ENCODE measurements at regions not wholly inside any gene's neighbourhood (a gene's known extent, or its start where the extent isn't known, plus 50 kb on each side); places are given as distances from the start of the nearest gene placed in this dataset.
"Not testable (repeated sequence)": the region's sequence is repeated elsewhere in the genome, so short reads cannot be mapped to it uniquely, and the experiment has no call there.

DNA sequence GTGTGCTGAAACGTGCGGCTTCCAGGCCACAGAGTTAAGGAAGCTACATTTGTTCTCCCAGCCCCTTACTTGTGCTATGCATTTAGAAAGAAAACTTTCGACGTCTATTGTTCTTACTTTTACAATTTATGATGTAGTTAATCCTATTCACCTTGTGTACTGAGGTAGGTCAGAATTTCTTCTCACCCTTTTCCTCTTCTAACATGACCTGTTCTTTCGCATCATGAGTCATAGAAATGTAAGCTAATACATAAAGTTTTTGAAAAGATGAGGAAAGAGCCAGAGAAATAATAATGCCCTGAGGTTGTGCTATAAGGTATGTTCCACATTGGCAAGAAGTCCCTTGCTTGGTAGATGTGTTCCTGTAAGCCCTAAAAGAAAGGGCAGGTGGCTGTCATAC, 298.3 kb downstream of the TRIML1 start:
- DNase-seq (ENCODE audit: low spot score): no peak

DNA sequence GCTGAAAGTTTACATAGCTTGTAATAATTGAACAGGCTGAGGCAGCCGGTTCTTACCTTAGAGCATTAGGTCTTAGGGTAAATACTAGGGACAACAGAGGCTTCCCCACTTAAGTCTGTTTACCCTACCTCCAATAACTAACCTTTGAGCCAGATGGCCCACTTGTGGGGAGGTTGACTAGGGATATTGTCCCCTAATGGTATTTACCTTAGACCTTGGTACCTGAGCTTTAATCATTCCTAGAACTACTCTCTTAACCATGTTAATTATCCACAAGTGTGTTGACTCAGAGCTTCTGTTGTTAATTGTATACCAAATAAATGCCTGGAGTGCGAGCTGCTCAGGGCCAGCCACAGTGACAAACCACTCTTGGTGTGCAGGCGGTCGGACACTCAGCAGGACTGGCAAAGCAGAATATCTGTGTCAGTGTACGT, 299.2 kb downstream of the TRIML1 start:
- DNase-seq (ENCODE audit: low spot score): not testable (repeated sequence)

DNA sequence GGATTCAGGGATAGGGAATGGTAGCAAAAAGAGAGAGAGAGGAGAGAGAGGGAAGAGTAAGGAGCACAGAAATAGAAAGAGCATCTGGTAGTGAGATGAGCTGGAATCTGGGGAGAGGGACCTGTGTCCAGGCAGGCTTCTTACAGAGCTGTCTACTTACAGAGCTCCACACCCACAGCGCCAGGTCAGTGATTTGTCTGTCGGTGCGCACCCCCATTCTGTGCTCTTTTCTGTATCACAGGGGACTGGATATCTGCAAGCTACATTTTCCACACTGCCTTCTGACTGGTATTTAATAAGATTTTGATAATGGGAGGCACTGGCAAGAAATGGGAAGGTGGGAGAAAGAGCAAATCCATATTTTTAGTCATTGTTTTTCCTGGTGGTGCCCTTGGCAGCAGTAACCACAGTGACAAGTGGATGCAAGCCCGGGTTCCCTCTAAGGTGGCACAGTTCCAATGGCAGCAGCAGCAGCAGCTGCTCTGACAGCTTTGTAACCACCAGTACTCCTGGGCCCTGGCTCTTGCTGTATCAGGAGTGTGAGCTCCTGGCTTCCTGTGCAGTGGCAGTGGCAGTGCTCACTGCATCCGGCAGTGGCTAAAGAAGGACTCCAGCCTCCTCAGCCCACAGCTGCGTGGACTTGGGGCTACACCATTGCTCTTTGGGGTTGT, 300.5 kb downstream of the TRIML1 start:
- peak; percentile 81 for DNase-seq (ENCODE audit: low spot score)

DNA sequence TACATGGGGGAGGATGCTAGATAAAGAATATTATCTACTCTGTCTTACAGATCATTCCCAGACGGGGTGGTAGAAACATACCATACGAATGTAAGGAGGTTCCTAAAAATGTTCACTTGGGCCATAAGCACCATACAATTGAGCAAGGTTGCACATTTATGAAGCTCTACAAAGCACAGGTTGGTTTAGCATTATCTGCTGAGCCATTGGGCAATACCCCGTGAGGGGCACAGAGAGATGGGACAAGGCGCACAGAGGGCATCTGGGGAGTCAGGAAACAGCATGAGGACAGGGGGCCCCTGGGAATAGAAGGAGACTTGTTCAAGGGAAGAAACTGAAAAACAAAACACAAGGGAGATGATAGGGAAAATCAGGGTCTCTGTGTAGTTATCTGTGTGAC, 305.3 kb downstream of the TRIML1 start:
- DNase-seq (ENCODE audit: low spot score): no peak

DNA sequence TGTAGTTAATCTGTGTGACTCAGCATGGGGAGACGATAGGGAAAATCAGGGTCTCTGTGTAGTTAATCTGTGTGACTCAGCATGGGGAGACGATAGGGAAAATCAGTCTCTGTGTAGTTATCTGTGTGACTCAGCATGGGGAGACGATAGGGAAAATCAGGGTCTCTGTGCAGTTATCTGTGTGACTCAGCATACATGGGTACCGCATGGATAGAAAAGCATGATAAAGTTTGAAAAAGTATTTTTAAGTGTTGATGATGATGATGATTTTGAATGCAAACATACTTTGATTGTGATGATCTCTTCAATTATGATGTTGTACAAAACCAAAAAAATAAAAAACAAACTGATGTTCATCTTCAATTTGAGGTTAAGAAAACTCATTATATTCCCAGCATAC, 309.8 kb downstream of the TRIML1 start:
- DNase-seq (ENCODE audit: low spot score): not testable (repeated sequence)

DNA sequence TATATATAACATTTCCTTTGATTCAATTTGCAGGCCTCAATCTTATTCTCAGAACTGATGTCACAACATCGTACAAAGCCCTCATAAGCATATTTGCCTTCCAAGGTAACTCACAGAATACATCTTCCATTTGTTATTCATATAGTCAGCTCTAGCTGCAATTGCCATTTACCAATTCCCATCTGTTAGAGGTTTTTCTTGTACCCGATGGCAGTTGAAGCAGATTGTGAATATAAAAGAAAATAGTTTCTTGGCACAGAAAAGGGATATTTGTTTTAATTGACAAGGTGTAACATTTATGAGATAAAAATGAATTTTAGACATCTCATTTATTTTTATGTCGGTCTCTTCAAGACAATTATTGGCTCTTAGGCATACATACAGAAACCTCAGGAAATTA, 311.3 kb downstream of the TRIML1 start:
- DNase-seq (ENCODE audit: low spot score): no peak

DNA sequence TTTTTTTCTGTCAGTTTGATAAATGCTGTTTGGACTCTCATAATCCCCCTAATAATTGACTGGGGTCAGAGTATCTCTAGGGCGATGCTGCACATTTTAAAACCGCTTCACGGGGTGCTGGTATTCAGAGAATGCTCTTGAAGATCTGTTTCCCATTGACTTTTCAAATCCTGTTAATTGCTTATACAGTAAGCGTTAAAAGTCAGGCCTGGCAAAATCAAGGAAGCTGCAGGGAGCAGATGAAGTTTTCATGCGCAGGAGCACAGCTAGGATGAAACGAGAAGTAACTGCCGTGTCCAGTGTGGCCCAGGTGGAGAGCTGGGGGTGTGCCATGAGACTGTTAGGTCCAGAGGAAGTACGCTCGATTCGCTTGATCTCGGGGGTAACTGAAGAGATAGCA, 312.9 kb downstream of the TRIML1 start:
- DNase-seq (ENCODE audit: low spot score): no peak

DNA sequence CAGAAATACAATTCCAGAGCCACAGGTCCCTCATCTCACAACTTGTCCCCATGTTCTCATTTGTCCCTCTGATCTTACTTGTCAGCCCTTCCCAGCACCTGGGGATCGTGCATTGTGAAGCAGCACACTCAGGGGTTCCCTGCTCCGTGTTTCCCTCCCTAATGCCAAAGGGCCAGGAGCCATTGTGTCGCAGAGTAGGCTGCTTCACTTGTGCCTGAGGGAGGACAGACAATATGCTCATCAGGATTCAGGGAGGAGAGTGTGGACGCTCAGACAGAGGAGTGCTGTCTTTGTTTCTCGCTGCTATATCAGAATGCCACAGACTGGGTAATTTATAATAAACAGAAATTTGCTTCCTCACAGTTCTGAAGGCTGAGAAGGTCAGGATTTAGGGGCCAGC, 315.3 kb downstream of the TRIML1 start:
- DNase-seq (ENCODE audit: low spot score): no peak

DNA sequence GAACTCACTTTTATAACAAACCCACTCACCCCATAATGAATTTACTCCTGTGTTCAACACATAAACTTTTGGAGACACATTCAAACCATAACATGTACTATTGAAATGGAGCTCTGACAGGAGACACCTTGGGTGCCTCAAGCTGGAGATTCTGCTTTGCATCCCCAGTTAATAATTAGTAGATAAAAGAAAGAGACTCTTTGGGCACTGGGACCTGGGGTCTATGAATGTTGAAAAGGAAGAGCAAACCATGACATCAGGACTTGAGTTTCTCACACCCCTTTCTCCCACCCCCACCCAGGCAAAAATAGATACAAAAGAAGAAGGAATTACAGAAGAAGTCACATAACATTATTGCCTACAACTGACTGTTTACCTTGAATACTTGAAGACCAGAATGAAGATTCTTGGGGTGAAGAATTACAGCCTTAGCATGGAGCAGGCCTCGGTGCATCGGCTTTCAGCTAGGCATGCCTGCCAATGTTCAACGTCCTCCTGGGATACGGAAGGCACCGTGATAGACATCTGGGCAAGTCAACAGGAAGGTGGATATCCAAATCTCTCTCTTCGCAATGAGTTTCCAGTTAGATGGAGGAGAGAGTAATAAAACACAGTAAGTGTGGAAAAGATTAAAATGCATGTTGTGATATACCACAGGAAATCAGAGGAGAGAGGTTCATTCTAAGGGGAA, 316.0 kb downstream of the TRIML1 start:
- DNase-seq (ENCODE audit: low spot score): no peak

DNA sequence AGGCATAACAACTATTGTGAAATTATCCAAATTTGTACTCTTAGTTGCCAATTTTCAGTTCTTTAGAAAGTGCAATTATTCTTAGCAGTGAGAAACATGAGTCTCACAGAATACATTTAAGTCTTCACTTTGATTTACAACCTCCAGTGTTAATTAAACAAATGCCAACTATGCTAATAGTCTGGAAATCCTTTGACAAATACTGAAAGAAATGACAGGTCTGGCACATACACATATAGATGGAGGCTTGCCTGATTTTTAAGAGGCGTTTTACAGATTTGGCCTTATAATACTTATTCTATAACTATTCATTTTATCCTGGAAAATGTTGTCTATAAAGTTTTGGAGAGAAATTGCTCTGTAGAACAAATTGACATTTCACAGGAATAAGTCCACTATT, 320.1 kb downstream of the TRIML1 start:
- no peak for DNase-seq (ENCODE audit: low spot score)

DNA sequence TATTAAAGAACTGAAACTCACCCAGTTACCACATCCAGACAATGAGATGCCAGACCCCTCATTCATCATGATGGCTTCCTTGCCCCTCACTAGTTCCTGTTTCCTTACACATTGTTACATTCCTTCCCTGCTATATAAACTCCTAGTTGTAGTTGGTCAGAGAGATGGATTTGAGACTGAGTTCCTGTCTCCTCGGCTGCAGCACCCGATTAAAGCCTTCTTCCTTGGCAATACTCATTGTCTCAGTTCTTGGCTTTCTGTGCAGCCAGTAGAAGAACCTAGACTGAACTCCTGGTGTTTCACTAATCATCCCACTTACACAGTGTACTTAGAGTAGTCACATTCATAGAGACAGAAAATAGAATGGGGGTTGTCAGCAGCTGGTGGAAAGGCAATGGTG, 324.7 kb downstream of the TRIML1 start:
- no peak for DNase-seq (ENCODE audit: low spot score)

DNA sequence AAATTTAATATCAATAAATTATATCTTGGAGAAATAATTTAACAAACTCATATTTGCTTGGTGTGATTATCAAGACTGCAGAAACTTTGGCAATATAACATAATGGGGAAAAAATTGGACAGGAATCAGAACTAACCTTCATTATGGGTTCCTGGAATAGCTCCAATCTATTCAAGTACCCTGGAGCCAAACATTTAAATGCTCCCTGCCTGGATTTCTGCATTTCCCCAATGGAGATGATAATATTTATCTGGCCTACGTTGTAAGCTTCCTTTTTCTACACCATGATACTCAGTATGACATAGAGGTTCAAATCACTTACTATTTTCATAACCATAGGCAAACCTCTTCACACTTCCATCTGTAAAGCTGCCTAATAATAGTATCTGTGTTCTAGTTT, 326.8 kb downstream of the TRIML1 start:
- DNase-seq (ENCODE audit: low spot score): no peak

DNA sequence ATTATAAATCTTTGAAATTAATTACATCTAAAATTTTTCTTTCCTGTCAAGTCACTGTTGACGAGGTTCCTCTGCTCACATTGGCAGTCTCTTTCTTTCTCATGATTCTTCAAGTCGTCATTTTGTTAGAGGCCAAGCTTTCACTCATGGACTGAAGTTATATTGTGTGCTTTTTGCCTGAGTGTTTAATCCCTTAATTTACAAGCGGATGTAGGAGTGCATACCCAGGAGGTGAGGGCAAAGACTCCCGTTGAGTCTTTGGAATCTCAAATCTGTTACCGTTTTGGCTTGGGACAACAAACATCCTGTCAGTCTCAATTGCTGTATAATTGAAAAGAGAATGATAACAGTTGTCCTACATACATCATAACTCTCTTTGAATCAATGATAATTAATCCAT, 345.0 kb downstream of the TRIML1 start:
- no peak for DNase-seq (ENCODE audit: low spot score)

DNA sequence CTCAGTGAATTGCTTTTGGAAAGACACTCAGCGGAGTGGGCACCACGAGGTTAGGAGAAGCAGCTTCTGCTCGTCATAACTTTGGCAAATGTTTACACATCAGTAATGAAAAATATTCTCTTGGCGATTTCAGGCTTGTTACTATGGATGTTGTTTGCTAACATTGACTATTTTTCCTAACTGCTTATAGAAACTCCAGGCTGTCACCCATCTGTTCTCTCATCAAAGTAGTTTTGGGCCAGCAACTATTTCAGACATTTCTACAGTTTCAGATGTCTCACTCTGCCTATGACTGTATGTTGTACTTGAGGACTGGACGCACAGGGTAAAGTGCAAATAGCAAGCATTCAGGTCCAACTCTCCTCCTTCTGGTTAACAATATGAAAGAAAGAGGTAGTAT, 346.7 kb downstream of the TRIML1 start:
- no peak for DNase-seq (ENCODE audit: low spot score)

DNA sequence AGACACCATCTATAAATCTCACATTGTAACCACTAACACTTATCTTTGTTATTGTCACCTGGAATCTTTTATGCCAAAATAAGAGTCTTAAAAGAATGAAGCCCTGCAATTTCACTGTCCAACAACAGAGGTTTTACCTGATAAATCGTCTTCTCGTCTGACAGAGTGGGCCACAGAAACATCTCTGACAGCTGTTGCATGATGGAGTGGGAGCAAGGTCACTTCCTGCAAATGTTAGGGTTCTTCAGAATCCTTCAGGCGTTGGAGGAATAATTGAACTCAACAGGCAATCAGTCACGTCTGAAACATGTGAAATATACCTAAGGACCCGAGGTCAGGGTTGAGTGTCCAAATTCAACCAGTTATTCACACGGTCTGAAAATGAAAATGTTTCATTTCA, 353.6 kb downstream of the TRIML1 start:
- no peak for DNase-seq (ENCODE audit: low spot score)

DNA sequence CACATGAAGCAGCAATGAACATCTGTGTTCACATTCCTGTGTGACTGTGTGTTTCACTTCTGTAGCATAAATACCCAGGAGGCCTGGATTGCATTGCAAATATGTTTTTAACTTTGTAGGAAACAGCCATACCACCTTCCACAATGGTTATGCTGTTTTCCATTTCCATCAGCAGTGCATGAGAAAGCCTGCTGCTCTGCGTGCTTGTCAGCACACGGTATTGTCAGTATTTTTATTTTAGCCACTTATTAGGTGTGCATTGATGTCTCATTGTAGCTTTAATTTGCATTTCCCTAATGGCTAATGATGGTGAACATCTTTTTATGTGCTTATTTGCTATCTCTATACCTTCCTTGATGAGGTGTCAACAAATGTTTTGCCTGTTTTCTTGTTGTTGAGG, 355.9 kb downstream of the TRIML1 start:
- no peak for DNase-seq (ENCODE audit: low spot score)

DNA sequence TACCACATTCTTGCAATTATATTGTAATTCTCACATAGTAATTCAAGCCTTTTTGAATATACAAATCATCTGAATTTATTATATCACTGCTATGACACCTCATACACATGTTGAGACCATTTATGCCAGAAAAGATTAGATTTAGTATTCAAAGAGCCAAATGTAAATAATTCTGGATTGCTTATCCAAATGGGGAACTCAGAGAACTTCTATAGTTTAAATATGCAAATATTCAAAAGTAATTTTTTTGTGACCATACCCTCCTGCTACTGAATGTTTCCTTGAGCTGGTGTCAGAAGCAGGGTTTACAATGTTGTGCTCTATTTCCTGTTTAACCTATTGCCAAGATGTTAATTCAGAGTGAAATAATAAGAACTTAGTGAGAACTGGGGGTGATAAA, 372.2 kb downstream of the TRIML1 start:
- DNase-seq (ENCODE audit: low spot score): no peak

DNA sequence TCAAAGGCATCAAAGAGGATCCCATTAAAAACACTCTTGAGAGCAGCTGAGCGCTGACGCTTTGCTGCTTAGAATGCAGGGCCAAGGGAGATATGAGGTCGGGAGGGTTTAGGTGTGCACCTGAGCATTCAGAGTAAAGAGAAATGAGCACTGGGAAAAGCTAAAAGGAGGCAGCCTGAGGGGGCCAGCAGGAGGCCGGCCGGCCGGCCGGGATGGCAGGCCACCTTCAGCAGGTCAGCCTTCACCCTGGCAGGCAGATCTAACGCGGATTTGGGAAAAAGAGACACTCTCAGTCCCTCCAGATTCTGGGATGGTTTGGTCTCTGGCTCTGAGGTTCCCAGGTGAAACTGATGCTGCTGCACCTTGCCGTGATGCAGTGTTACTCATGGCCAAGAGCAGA, 393.5 kb downstream of the TRIML1 start:
- DNase-seq (ENCODE audit: low spot score): no peak

DNA sequence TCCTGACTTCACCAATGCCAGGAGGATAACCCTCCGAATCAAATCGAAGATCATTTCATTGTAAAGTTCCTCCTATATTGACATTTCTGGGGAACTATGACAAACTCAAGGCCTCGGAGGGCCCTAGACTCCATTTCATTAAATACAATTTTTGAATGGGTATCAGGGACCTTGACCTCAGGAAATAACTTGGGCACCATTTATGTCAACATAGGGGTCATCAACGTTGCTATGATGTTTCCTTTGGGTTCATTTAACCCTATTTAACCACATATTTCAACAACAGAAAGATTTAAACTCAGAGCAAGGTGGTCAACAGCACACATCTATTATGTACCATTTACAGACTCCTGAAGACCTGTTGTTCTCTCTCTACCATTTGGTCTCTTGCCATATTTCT, 395.1 kb downstream of the TRIML1 start:
- no peak for DNase-seq (ENCODE audit: low spot score)

DNA sequence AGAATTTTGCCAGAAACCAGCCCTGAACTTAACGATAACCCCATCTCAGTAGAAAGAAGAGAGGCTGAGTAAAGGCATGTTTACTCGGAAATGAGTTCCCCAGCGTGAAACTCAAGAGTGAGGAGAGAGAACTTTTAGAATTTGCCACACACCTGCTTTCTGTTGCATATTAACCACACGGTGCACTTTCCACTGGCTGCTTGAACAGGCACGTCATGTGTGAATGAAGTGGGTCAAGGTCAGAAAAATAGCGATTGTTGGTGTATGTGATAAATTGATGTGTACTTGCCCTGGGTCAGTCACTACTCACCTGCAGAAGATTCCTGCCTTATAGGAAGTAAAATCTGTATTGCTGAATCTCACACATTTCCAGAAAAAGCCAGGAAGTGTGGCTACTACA, 395.7 kb downstream of the TRIML1 start:
- no peak for DNase-seq (ENCODE audit: low spot score)

DNA sequence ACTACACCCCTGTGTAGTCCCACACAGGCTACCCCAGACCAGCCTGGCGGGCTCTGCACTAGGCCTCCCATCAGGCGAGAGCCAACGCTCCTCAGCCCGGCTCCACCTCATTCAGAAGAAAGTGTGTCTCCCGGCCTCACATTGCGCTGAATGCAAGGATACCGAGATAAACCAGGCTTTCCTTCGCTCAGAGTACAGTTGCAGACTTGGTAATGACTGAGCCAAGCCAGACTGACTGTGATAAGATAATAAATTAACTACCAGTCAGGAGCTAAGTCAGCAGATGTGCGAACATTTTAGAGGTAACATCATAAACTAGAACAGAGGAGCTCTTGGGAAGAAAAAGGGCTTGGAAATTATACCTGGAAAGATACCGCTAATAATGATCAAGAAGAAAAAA, 397.6 kb downstream of the TRIML1 start:
- no peak for DNase-seq (ENCODE audit: low spot score)

DNA sequence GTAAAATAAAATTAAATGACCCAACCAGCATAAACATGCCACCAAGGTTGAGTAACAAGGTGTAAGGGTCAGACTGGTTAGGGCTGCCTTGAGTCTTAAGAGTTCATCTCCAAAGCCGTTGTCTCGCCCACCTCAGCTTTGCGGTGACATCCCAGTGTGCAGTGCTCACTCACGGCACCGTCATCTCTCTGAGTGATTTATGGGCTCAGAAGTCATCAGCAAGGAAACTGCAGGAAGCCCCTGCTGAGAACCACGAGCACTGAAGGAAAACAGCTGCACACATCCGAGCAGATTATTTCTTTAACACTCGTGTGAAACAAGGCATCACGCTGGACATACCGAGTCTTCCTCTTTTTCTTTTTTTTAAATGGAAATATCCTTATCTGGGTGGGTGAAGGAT, 411.1 kb downstream of the TRIML1 start:
- no peak for DNase-seq (ENCODE audit: low spot score)

DNA sequence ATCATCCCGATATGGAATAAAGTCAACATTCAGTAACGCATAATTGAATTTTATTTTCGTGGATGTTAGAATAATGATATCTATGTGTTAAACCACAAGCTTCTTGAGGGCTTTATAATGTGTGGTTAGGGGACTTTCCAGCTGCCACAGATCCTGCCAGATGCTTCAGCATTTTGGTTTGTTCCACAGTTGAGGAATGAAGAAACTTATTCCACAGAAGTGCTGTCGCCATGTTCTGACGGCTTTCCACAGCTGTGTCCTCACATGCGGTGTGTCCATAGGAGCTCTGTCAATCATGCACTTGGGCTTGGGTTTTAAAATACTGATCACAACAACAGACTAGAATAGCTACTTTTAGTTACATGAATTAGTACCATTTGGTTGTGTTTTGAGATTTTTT, 411.9 kb downstream of the TRIML1 start:
- DNase-seq (ENCODE audit: low spot score): no peak

DNA sequence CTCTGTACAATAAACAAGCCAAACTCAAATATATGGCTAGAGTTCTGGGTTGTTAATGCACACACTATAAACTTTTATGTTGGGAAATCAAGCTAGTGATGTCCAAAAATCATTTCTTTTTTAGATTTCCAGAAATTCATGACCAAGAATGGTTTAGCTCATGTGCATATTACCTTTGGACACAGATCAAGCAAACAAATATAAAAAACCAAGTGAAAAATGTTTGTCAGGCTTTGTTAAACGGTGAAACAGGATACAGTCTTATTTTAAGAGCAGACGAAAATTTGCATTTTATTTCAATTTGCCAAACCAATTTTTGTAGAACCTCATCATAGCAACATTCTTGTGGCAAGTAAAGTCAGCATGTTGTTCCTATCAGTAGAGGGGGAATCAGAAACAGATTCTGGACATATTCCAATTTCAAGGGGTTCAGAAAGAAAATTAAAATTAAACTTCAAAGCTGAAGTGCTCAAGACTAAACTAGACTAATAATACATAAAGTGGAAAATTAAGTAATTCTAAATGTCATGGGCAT, 413.6 kb downstream of the TRIML1 start:
- no peak for DNase-seq (ENCODE audit: low spot score)

Measured in Ammon's horn (tissue), 1 donor.